HG02973 (cell line): ENCODE measurements at regions not wholly inside any gene's neighbourhood (a gene's known extent, or its start where the extent isn't known, plus 50 kb on each side); places are given as distances from the start of the nearest gene placed in this dataset.
A peak's percentile ranks its signal among the peaks of the same experiment; 100 is the strongest.

Source experiments
- ATAC-seq: cut with Tn5 transposase; IDR thresholded peaks from one replicate; pipeline ENCODE4 v1.9.1; 2021; ENCODE audit warnings: moderate library complexity; ENCODE audit not compliant: unreplicated experiment

DNA sequence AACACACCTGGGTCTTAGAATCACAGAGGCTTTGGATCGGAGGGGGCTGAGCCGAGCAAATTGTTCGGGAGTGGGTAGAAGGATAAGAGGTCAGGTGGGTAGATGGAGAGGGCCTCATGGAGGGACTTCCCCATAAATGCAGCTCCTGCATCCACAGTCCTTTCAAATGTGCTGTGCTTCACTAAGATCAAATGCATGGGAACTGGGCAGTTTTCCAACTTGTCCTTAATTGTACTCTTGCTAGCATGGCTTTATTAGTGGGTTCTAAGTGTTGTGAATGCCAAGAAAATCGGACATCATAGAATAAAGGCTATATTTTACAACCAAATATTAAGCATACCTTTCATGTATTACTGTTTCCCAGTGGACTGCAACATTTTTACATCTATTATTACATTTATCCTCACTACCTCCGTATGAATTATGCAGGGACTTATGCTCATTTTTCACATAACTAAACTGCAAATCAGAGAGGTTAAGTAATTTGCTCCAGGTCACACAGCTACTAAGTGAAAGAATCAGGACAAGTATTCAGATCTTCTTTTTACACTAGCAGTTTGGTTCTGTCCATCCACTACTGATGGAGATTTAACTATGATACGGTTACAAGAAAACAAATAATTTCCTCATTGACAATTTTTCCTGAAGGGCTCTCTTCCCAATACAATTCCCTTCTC, 174.5 kb upstream of the RUNX1 start:
- ATAC-seq = no peak

DNA sequence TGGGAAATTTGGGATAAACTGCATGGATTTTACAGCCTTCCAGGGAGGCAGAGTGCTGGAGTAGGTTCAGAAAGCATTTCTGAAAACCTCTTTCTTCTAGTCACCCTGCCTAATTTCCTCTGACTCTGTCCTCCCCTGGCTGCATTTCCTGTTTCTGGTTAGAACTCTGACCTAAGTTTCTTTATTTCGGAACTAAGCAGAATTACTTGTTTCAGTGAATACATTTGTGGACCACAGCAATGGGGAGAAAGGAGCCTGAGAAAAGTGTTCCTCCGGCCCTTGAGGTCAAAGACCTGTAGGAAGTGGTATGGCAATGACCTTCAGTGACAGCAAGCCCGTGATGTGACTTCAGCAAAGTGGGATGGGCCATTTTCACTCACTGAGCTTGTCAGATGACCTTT, 173.4 kb upstream of the RUNX1 start:
- ATAC-seq = peak; percentile 52

DNA sequence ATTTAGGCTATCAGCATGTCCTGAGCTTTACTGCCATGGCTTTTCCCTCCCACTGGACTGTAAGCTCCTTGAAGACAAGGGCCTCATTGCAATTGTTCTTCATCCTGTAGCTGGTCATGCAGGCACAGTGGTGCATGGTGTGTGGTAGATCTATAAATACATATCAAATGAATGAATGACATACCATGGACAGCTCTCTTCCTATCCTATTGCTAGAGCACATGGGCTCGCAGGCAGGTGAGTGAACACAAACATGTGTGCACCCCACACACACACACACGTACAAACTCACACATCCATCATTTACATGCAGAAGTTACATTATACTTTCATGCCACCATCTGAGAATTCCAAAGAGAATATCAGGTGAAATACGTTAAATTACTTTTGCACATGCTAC, 172.9 kb upstream of the RUNX1 start:
- ATAC-seq = no peak

DNA sequence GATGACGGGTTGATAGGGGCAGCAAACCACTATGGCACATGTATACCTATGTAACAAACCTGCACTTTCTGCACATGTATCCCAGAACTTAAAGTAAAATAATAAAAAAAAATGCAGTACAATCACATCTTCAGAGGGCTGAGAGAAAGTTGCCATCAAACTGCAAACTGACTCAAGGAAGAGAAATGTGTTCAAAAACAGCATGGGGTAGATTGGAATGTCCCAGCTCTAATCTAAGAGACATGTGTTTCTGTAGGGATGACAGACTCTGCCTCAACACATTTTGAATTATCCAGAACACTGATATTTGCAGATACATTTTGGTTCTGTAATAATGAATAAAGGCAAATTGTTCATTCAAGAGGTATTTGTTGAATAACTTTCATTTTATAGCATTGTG, 171.2 kb upstream of the RUNX1 start:
- no peak for ATAC-seq

DNA sequence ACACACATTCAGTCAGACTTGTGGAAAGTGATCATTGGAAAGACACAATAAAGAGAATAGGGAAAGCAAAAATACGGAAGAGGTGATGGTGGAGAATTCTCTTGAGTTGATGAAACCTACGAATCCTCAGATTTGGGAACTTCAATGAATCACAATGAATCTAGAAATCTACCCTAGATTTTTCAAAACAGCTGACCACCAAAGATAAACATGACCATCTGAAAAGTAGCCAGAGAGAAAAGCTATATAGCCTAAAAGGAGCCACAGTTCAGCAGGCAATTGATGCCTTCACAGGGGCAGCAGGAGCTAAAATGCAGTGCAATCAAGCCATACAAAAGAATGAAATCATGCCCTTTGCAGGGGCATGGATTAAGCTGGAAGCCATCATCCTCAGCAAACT, 170.6 kb upstream of the RUNX1 start:
- ATAC-seq = no peak

DNA sequence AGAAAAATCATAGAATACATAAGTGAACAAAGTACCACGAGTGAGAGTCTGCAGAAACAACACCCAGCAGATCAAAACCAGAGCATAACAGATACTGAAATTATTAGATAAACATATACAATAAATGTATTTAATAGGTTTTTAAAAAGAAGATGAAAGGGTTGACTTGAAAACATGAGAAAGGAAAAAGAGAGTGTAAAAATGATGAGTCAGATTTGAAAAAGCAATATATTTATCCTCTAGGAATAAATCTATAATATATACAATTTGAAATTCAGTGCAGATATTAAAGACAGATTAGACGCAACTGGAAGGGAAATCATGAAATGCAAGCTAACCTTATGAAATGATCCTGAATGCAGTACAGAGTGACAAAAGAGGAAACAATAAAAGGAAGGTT, 170.2 kb upstream of the RUNX1 start:
- no peak for ATAC-seq

DNA sequence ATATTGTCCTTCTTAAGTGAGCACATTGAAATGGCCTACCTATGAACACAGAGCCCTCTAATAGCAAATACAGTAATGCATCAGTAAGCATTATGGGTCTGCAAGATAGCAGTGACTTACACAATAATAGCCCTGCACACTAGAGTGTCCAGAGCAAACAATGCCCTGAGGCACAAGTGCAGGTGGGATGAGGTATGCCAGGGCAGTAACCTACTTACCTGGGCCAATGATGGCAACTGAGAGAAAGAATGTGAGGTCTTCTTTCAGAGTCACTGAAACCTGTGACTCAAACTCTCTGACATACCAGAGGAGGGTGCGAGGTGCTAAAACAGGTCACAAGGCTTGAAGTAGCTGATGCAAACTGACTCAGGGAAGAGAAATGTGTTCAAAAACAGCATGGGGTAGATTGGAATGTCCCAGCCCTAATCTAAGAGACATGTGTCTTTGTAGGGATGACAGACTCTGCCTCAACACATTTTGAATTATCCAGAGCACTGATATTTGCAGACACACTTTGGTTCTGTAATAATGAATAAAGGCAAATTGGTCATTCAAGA, 168.5 kb upstream of the RUNX1 start:
- ATAC-seq = no peak

DNA sequence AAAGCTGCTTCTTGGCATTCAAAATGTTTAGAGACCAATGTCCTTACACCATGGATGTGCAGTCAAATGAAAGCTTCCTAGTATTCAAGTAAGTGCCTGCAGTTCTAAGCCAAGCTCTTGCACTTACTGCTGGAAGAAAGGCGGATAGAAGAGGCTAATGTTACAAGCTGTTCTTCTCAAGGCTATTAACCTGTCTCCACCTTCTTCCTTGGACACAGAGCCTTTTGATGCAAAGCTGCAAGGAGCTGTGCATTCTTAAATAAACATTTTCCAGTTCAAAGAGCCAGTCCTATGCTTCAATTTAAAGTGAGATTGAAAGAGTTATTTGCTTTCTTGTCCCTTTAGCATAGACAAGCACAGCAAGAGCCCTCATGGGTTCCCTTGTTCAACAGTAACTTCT, 167.9 kb upstream of the RUNX1 start:
- no peak for ATAC-seq

DNA sequence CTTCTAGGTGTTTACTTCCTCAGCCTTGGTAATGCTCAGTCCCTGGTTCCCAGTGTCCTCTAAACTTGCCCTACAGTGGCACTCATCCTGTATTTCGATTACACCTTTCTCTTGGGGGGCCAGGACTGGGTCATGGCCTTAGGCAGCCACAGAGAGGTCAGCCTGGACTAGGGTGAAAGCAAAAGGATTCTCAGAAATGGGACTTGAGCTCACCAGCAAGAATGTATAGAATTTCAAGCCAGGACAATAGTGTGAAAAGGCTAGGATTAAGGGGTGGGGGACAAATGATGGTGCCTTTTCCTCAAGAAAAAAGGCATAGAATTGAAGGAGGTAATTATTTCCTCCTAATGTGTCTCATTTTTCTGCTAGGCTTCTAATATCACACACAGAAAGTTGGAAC, 166.8 kb upstream of the RUNX1 start:
- ATAC-seq = no peak

DNA sequence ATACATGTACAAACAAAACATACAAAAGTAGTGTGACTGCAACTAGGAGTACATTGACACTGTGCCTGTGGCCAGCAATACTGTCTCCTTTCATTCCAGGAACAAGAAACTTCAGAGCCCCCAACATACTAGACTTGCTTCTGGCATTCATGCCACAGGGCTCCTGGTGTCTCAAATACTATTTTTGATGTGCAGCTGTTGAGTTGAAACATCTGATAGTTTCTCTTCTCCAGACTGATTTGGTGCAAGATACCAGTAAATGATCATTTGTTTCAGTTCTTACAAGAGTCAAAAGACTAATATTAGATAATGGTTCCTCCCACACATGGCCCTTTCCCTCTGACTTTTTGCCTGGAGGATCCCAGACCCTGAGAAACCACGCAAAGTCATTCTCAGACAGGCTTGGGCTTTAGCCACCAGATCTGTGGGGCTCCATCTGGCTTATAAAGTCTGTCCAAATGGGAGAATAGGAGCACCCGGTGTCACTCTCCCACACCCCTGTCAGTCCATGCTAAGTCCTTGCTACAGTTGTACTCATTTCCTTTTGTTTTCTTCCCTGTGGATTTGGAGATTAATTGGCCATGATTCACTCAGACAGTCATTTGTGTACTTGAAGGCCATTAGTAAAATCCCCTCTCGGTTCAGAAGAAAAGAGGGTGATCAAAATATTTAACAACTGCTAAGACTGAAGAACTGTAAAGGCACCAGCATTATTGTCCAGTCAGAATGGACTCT, 163.5 kb upstream of the RUNX1 start:
- no peak for ATAC-seq

DNA sequence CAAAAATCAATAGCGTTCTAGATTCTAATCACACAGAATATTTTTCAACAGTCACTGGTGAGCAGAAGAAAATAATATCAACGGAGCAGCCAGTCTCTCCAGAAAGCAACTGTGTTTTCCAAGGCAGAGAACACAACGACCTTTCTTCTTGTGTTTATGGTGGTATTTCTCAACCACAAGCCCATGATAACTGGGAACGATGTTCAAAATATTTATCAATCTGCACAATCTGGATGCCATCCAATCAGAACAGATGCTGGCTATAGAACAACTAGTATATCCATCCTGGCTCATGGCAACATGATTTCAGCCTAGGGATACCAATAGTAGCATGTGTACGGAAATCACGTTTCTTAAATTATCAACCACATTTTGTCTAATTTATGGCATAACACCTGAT, 162.7 kb upstream of the RUNX1 start:
- no peak for ATAC-seq

DNA sequence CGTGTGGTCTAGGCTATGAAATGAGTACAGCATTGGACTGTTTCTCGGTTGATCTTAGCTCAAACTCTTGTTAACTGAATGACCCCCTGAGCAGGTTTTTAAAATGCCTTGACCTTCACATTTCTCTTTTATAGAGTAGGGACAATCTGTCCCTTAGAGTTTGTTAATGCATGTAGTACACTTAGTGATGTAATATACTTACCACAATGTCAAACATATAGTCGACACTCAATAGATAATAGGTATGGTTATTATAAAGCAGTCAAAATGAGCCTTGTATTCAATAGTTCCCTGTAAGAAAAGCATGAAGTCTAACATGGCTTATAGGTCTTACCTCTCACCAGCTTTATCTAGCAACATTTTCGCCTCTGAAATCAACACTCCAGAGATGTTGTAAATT, 161.0 kb upstream of the RUNX1 start:
- no peak for ATAC-seq

DNA sequence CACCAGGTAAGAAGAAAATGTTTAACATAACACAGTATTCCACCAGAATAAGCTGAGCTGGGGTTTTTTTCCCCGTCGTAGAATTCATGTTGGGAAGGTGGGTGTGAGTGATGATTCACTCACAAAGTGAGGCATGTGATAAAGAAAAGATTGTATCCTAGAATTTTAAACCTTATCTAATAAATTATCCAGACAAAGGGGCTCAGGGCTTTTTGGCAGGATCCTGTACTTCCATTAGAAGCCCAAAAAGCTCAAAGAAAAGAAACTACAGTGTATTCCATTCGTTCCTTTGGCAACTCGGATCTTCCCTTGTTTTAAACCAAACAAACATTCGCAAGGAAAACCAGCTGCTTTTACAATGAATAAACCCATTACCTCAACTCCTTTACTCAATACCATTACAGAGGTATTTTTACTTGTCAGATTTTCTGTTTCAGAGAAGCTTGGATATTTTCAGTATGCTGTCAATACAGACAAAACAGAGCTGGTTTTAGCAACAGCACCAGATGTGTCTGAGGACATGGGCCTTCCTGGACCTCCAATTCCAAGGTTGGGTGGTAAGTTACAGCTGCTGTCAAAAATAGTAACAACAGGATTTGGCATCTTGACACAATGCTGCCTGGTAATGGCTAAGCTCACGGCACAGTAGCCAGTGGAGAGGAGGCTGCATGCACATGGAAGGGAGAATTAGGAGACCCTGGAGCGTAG, 159.9 kb upstream of the RUNX1 start:
- ATAC-seq = no peak

DNA sequence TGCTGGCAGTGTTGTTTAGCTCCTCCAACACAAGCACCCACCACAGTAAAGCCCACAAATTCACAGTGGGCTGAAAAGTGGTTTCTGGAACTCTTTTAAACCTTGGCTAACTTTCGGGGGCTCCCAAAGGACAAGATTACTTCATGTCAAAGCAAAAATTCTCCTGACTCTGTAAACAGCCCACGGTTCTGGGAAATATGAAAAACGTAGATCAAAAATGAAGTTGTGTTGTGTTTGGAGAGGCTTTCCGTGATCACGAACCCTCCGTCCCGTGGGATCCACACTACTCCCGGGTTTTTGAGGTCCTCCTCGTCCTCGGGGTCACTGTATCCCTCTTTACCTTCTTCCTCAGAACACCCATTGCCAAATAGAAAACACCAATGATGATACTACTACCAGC, 159.0 kb upstream of the RUNX1 start:
- ATAC-seq = no peak

DNA sequence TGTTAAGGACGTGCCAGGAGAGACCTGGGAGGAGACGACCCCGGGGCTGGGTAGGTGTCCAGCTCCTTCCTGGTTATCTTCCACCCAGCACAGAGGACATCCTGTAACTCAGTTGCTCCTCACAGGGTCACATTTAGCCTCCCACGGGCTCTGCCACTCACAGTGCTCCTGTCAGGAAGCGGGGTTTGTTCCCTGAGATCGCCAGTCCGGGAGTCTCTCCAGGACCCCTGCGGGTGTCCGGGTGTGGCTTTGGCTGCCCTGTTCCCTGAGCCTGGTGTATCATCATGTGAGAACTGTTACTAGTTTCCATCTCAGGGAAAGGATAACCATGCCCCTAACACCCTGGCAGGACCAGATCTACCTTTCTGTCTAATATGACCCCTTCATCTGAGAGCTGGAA, 158.2 kb upstream of the RUNX1 start:
- ATAC-seq = no peak

DNA sequence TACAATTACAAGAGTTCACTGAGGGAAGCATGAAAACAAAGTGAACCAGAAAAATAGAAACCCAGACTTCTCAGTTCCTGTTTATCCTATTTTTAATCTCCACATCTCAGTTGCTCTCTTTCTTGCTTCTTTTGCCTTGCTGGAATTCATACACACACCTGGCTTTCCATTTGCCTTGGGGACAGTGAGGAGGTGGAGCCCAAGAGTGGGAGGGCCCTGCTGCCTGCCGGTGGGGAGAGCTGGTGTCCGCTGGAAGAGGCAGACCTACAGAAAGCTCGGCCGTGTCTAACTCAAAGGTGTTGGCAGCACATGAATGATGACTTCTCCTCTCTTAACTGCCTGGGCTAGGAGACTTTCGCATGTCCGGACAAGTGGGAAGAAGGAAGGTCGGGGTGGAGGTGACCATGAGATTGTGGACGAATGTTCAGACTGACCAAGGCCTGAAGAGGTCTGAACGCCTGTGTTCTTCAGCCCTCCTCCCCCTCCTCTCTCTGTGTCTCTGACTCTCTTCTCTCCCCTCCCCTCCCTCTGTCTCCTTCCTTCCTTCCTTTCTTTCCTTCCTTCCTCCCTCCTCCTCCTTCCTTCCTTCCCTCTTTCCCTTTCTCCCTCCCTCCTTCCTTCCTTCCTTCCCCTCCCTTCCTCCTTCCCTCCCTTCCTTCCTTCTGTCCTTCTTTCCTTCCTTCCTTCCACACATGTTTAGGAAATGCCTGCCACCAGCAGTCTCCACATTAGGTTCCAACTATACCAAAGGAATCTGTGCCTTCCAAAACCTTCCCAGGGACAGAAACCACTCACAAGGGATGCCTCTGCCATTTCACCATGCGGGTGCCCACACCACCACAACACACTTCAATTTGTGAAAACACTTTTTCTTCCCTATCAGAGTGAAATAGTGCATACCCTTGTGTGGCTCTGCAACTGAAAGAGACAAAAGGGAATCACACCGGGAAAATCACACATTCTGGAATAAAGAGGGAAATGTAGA, 157.3 kb upstream of the RUNX1 start:
- ATAC-seq = no peak

DNA sequence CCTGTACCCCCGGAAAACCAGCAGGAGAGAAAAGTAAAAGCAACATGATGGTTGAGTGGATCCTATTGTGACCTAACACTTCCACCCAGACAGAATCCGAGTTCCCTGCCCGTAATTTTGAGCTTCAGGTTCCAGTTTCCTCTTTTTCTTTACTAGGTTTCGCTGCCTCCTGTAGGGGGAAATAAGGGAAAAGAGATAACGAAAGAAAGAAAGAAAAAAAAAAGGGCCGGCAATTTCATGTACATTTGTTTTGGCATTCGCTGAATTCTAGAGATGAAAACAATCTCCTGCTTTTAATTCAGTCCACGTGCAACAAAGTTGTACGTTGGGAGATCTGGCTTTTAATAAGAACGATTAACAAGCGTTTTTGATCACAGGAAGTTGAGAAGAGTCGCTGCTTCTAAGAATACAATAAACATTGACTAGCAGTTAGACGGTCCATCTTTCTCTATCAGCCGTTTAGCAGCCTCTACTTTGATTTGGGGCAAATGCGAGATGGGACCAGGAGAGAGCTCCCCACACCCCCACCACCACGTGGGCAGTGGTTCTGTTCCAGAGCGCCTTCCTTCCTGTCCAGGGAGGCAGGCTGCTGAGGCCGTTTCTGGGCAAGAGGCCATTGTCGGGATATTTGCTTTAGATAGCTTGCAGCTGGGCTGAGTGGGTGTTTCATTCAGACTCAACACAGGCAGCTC, 155.9 kb upstream of the RUNX1 start:
- no peak for ATAC-seq

DNA sequence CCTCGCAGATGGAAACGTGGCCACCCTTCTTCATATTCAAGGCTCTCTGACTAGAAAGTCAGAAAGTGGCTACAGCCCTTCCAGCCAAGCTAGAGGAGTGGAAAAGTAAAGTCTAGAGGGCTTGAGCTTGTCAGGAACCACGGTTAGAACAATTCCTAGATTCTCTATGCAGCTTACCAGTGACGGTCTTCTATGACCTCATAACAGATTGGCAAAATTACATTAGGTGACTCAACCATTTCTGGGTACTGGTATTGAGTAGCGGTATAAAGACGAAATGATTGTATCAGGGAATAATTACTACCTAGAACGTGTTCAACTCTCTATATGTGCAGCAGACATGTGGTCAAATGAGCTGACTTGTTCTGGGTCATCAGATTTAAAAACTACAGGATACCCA, 155.0 kb upstream of the RUNX1 start:
- no peak for ATAC-seq

DNA sequence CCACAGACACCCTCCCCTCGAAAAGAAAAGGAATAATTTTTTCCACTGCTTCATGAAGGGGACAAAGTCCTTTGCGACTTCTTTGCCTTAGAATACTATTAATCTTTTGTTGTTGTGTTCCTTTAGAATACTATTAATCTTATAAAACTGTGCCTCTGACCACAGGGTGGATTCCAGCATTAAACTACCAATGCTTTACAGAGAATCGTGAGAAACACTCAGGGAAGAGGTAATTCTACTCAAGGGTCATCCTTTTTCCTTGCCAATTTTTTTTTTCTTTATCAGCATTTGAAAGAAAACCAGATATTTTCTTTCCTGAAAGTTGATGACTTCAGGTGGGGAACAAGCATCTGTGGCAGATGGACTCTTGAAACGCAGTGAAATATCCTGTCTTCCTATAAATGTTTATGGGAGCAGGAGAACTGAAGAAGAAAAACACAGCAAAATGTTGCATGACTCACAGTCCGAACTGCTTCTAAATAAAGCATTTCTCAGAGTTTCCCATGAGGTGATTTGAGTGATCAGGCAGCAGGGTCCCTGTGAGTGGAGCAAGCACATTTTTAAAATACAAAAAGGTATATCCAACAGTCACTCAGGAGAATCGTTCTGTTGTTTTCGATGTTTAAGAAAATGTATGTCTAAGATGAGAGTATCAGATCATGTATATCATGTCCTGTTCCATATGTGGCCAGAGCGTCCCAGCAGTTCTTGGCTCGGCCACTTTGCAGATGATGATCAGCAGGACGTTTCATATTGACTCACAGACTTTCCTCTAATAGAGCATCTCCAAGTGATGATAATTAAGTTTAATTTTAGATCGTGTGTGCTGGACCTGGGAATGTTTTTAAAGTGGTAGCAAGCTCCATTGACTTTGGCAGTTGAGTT, 154.2 kb upstream of the RUNX1 start:
- ATAC-seq = no peak
